ENCODE measurements at regions not wholly inside any gene's neighbourhood (a gene's known extent, or its start where the extent isn't known, plus 50 kb on each side); places are given as distances from the start of the nearest gene placed in this dataset.

DNA sequence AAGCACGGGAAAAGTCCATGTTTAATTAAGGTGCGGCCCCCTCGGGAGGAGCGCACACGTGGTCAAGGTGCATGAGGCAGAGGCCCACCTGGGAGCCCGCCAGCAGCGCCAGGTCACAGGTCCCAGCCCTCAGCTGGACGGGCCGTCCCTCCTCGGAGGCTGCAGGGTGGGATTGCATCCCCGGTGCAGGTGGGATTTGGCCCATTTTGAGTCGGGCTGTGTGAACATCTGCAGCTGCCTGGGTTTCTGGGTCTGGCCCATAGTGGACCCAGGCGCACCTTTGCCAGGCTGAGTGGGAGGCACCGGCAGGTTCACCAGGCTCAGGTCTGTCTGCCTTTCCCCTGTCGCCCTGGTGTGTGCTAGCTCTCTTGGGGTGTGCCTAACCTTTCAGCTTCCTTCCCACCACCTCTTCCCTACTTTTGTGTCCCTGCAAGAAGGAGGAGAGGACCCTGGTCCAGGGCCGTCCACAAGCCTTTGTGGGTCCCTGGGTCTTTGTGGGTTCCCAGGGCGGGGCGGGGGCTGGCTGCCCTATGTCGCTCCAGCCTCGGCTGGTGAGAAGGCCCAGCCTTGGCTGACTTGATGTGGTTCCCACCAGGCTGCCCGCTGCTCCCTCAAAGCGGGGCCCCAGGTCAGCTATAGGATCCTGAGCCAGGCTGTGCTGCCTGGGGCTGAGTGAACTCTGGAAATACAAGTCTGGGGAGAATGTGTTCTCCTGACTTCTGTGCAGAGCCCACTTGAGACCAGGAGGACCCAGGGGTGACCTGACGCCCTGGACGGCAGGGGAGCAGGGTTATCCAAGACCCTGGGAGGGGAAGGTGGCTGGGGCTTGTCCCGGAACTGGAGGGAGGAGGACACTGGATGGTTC is 186.7 kb upstream of the SHH start:
- DNase-seq, result no peak

DNA sequence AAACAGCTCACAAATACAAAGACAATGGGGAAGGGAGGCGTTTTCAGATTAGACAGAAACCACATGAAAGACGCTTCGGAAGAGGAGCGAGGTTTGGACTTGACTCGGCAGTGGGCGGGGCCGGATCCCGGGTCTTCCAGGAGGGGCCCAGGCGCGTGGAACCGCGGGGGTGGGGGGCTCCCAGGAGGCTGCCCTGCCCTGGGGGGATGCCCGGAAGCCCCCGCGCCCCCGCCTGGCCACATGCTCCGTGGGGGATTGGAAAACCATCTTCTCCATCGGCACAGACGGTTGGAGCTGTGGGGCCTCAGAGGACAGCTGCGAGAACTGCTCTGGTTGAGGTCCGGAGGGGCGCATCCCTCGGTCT is 186.0 kb upstream of the SHH start:
- DNase-seq, result no peak

DNA sequence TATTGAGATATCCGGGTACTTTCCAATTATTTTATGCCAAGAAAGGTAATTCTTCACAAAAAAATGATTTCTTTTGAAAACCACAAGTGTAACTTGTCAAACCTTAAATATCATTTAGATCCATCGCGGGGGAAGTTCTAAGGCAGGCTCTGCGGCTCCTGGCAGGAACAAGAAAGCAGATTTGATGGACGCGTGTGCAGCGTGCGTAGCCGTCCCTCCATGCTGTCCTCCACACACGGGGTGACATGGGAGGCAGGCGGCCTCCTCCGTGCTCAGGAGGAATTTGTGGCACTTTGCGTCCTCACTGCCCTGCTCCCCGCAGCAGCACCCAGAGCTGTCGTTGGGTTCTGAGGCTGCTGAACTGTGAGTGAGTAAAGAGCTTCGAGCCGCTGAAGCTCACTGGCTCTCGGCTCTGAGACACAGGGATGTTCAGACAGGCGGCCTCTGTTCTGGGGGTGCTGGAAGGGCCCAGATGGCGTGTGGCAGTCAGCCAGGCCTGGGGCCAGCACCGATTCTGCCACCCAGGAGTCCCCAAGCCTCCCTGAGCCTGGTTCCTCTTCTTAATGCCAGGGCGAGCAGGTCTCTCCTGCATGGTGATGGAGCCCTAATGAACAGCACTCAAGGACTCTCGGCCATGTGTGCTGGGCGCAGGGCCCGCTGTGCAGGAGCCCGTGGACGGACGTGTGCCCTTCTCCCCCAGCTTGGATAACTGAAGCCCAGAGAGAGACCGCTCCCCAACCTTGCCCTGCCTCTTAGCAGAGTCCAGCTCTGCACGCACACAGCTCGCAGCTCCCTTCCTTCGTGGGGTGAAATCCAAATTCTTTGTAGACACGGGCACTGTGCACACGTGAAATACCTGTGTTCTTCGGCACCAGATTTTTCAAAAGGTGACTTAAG is 185.4 kb upstream of the SHH start:
- no peak for DNase-seq

DNA sequence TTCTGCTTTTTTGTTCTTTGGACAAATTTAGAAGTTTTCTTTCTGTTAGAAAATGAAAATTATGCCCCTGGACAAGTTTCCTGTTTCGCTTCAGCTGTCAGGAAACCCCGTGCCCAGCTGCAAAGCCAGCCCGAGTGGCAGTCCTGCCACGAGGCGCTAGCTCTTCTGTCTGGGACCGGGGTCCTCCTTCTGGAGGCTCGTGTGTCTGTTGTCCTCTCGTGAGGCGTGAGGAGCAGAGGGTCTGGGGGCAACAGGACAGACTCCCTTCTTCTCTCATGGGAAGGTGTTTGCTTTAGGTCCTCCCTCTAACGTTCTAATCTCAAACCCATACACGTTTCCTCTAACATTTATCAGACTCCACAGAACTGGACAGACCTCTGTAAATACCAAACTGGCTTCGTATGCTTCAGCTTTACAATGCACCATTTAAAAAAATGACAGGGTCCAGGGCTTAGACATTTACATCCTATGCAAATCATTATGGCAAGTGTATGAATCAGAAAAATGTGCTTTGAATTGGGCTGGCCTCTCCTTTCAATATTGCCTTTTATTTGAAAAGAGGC is 184.5 kb upstream of the SHH start:
- DNase-seq, result no peak

DNA sequence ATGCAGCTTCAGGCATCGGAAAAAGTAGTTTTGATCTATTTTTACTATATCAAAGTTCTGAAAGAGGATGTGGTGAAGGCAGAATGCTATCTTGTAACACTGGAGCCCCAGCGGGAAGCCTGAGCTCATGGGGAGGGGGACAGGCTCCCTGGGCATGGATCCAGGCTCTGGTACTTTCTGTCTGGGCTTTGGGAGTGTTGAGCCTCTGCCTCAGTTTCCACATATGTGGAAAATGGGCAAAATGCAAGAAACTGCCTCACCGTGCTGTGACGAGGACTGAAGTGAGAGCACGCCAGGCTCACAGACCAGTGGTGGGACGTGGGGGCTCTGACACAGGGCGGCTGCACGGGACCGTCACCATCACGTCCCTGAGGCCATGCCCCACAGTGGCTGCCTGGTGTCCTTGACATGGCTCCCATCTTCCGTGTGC is 182.9 kb upstream of the SHH start:
- DNase-seq, result no peak

DNA sequence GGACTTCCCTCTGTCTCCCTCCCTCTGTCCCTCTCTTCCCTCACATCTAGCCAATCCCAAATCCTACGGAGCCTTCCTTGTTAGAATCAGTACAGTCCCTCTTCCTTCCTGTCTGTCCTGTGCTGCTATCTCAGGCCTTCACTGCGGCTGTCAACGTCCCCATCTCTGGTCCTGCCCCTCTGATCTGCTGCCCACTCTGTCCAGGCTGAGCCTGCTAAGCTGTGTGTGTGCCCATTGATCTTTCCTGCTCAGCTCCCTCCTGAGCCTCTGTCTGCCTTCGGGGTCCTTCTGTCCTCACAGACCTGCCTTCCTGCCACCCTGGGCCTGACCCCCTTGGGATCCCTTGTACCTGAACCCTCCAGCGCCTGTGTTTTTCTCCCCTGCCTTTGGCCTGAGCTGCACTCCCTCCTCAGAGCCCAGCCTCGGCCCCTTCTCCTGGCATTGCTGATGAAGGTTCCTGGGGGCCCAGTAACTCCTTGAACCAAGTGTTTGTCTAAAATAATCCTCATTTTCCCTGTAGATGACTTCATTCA is 182.1 kb upstream of the SHH start:
- no peak for DNase-seq

DNA sequence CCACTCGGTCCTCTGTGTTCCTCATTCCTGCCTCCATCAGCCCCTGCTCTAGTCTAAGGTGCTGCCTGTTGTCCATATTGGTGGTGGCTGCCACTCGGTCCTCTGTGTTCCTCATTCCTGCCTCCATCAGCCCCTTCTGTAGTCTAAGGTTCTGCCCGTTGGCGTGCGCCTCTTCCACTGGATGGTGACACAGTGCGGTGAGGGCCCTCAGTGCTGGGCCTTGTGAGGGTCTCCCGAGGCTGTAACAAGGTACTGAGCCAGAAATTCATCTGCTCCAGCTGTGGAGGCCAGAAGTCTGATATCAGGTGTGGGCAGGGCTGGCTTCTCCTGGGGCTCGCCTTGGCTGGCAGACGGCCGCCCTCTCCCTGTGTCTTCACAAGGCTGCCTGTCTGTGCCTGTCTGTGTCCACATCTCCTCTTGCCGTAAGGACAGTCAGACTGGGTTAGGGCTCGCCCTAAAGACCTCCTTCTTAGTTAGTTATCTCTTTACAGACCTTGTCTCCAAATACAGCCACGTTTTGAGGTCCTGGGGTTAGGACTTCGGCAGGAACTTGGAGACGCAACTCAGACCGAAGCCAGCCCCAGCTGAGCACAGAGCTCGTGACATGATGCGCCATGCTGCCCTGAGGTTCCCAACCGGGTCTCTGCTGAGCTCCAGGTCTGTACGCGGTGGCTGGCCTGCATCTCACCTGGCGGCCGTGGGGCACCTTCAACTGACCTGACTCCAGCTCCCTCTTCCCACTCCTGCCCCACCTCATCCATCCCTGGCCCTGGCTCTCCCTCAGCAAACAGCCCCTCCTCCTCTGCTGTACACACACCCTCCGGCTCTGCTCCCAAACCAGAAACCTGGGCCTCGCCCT is 181.4 kb upstream of the SHH start:
- no peak for DNase-seq

DNA sequence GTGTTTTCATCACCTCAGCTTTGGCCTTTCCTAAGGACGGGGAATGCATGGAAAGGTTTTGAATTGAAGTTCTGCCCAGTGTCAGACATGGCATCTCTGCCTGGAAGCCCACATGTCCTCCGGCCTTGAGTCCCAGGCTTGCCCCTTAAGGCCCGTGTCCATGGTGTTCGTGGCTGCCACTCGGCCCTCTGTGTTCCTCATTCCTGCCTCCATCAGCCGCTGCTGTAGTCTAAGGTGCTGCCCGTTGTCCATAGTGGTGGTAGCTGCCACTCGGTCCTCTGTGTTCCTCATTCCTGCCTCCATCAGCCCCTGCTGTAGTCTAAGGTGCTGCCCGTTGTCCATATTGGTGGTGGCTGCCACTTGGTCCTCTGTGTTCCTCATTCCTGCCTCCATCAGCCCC is 180.7 kb upstream of the SHH start:
- DNase-seq, result no peak

DNA sequence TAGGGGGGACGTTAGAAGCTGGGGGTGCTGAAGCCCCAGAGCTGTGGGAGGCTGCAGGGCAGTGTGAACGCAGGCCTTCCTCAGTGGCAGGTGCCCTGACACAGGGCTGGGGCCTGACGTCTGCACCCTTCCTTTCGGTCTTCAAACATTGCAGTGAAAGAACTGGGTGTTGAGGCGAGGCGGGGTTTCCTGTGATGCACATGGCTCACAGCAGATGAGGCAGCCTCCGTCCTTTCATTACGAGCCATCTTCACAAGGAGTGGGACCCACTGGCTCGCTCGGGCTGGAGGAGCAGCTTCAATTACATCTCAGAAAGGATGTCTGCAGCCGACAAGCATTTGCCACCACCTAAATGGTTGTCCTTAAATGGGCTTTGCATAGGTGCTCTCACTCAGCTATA is 180.3 kb upstream of the SHH start:
- no peak for DNase-seq

DNA sequence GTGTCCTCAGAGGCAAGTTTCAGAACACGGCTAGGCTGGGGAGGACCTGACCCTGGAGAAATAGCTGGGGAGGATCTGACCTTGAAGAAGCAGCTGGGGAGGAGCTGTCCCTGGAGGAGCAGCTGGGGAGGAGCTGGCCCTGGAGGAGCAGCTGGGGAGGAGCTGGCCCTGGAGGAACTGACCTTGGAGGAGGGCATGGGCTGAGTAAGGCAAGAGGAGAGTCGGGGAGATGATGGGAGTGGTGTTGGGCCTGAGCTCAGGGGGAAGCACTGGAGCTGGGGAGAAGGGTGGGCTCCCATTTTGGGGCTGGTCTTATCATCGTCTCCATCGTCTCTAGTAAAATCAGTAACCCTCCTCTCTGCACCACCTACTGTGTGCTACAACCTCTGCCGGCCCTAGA is 179.8 kb upstream of the SHH start:
- no peak for DNase-seq

DNA sequence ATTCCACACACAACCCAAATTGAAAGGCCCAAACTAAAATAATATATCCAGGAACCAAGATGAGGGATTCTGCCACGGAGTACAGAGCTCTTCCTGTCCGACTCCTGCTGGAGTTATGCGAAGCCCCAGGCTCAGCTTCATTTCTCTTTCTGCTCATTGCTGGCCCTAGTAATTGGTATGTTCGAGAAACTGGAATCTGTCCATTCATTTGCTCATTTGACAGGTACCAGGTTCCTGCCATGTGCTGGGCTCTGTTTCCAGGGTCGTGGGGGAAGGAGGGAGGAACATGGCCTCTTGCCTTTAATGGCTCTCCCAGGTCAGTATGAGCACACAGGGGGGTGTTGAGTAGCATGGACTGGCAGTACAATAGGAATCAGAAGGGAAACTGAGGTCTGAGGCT is 179.2 kb upstream of the SHH start:
- DNase-seq, result no peak

DNA sequence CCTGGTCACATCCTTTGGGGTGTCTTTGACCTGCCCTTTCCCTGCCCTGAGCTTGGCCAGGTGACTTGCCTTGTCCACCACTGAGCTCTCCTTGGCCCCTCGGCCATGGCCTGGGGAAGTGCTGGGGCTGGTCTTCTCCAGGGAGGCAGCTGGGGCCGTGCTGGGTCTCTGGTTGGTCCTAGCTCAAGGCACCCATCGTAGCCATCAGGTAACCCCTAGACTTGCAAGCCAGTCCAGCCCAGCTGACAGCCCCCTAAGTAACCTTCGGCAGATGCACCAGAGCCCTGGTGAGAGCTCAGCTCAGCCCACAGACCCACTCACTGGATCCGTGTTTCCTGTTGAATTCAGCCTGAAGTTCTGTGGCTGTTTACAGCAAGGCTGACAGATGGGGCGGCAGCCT is 176.2 kb upstream of the SHH start:
- DNase-seq, result no peak

DNA sequence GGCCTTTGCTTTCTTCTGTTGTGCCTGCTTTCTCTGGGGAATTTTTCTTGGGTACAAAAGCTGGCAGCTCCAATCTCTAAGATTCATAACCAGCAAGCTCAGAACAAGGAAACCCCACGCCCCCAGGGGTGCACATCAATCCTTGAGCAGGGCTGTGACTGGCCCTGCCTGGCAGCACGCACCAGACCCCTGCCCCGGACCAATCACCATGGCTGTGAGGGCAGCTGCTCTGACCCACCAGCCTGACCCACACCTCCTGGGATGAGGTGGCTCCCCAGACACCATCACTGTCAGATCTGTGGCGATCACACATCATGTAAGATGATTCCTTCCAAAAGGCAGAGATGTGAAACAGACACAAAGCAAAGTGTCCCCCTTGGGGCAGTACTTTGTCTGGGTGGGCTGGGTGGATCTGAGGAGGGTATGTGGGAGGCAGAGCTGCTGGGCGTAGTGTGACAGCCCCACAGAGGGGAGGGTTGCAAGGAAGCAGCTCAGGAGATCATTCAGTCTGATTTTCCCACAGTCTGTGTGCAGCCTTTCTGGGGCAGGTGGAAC is 175.5 kb upstream of the SHH start:
- no peak for DNase-seq

DNA sequence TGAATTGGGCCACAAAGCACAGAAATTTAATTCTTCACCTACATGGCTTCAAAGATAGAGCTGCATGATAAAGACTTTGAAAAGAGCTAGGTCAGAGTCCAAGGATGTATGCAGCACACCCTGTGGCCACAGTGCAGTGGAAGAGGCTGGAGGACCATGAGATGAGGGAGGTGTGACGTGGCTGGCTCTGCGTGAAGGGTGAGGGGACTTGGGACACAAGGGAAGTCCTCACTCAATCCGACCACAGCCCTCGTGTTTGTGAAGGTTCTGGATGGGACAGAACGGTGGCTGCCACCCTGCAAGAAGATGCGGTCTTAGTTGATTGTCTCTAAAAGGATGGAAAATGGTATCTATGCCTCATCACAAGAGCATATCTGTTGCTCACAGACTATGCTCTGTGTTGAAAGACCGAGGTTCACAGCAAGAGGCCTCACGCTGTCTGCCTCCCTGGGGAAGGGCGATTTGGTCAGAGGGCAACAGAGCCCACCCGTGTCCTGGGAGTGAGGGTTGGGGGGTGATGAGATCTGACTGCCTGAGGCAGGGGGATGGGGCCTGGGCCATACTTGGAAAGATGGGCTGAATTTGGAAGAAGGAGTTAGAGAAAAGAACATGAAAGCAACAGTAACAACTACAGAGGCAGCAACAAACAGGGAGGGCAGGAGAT is 174.4 kb upstream of the SHH start:
- DNase-seq, result no peak

DNA sequence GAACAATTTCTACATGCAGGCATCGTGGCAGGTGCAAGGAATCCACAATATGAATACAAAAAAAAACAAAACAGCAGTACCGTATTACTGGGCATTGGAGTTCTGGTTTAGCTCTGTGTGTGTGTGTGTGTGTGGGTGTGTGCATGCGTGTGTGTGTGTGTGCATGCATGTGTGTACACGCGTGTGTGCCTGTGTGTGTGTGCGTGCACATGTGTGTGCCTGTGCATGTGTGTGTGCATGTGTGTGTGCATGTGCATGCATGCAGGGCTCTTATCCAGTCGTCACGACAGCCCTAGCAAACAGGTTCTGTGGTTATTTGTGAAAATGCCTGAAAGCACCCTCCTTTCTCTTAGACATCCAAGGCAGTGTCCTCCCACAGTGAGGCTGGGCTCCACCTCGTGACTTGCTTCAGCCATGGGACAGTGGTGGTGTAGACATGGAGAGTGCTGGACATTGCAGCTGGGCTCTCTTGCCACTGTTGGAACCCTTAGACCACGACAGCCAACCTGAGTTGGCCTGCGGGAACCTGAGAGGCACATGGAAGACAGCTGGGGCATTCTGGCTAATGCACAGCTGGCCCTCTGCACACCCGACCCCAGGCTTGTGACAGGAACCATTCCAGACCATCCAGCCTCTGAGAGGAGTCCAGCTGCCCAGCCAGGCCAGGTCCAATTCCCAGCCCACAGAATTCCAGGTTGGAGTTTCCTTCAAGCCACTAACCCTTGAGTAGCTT is 173.4 kb upstream of the SHH start:
- DNase-seq, result no peak

DNA sequence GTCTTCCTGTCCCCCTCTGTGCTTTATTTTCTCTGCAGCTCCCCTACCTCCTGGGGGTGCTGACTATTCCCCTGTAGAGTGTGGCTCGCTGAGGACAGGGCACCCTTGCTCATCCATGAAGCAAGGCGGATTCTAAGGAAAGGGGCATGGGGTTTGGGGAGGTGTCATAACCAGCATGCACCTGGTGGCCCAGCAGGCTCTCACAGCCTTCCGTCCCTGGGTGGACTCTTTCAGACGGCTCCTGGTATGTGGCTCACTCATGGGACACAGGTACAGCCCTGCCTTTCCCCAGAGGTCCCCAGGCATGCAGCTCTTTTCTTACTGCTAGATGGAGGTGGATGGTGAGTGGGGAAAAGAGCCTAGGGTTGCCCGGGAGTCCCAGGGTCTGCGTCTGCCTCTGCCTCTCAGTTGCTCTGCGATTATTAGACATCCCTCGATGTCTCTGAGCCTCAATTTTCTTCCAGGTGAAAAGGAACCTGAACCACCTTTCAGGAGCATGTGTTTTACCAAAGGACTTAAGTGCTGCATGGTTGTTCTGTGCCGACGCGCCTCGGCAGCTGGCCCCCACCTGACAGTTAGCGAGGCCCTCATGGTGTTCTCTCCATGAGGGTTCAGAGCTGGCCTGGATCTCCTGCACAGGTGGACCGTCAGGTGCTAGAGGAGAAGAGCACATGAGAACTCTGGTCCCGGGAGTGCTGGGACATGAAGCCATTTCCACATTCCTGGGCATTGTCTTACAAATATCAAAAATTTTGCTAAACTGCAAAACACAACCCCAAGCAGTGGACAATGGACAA is 172.5 kb upstream of the SHH start:
- DNase-seq, result no peak

DNA sequence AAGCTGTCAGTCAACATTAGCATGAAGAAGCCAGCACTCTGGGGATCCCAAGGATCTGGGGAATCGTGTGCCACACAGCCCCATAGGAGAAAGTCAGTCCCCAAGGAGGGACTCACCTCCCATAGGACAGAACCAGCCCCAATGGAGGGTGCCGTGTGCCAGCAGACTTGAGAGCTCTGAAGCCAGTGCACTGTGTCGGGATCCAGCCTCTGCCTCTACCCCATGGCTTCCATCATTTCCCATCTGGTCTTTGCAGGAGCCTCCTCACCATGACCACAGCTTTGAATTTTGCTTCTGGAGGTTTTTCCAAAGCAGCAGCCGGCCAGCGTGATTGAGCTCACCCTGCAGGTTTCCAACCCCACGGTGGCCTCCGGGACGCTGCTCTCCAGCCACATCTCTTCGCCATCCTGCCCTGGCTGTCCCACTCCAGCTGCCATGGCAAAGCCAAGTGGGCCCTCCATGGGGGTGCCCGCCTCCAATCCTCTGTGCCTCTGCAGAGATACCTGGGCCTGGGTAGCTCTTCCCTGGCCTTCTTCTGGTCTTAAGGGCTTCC is 171.8 kb upstream of the SHH start:
- no peak for DNase-seq

DNA sequence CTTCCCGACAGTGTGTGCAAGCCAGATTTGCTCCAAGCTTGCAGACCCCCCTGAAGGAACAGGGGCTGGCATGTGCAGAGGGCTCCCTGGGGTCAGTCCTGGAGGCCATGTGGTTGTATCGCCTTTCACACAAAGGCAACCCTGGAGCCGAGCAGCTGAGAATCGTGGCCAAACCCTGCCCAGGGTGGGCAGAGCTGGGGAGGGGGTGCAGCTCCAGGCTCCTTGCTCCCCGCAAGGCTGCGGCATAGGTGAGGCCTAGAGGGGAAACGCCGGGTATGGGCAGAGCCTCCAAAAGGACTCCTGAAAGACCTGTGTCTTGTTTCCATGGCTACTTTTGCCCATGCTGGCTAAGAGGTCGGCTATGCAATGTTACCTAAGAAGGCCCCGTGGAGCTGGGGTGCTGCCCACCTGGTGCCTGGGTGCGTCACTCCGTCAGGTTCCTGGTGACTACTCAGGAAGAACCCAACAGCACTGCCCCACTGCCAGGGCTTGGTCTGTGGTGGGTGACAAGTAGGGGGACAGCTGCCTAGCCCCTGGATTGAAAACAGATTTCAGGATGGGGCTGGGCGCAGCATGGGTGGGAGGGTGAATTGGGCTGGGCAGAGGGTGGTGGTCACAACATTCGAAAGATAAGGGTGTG is 171.0 kb upstream of the SHH start:
- no peak for DNase-seq

DNA sequence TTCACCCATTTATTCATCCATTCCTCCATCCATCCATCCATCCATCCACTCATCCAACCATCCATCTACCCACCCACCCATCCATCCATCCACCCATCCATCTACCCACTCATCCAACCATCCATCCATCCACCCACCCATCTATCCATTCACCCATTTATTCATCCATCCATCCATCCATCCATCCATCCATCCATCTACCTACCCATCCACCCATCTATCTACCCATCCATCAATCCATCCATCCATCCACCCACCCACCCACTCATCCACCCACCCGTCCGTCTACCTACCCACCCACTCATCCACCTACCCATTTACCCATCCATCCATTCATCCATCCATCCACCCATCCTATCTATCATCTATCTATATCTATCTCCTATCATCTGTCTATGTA is 169.4 kb upstream of the SHH start:
- no peak for DNase-seq
